ENCODE measurements at regions not wholly inside any gene's neighbourhood (a gene's known extent, or its start where the extent isn't known, plus 50 kb on each side); places are given as distances from the start of the nearest gene placed in this dataset.

DNA sequence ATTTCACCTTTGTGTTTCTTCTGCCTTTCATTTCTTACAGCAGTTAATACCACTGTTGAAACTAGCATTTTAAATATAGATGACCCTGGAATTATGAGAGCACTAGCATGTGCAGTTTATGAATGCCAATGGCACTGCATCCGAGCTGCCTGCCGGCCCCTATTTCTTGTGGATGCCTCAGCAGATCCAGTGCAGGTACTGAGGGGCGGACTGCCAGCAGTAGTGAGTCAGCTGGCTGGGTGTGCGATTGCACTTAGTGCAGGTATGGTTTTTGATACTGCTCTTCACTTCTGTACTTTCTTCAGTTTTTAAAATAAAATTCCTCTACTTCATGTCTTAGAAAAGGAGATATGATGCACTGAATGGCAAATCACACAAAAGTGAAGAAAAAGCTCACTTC lies 453.0 kb downstream of the DIPK2A start:
- no peak for TF ChIP-seq POLR2A (IDR thresholded peaks at IDR 0.05)
- TF ChIP-seq EP300 (IDR thresholded peaks at IDR 0.05), result no peak
- TF ChIP-seq, protein P1, sequence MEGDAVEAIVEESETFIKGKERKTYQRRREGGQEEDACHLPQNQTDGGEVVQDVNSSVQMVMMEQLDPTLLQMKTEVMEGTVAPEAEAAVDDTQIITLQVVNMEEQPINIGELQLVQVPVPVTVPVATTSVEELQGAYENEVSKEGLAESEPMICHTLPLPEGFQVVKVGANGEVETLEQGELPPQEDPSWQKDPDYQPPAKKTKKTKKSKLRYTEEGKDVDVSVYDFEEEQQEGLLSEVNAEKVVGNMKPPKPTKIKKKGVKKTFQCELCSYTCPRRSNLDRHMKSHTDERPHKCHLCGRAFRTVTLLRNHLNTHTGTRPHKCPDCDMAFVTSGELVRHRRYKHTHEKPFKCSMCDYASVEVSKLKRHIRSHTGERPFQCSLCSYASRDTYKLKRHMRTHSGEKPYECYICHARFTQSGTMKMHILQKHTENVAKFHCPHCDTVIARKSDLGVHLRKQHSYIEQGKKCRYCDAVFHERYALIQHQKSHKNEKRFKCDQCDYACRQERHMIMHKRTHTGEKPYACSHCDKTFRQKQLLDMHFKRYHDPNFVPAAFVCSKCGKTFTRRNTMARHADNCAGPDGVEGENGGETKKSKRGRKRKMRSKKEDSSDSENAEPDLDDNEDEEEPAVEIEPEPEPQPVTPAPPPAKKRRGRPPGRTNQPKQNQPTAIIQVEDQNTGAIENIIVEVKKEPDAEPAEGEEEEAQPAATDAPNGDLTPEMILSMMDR (IDR thresholded peaks at IDR 0.05), result no peak

Measured in tibial nerve (tissue), 4 donors.